LNCaP clone FGC (cell line): ENCODE measurements at regions not wholly inside any gene's neighbourhood (a gene's known extent, or its start where the extent isn't known, plus 50 kb on each side); places are given as distances from the start of the nearest gene placed in this dataset.

Experiments
- DNase-seq: peaks from one replicate; pipeline ENCODE4 v3.0.0-alpha.2; 2011; ENCODE audit warnings: low read depth
- H3K4me3 ChIP-seq: 2 replicates; pipeline ENCODE4 v1.5.1; 2011; ENCODE audit warnings: mild to moderate bottlenecking, low read depth, low read length, control low read depth
- CTCF ChIP-seq: IDR thresholded peaks from 2 replicates; pipeline ENCODE4 v1.5.1; 2012; ENCODE audit warnings: mild to moderate bottlenecking; ENCODE audit not compliant: control insufficient read depth, insufficient read depth; ENCODE audit errors: extremely low read depth

GRCh38 chr5:131023498-131023865, 141.6 kb downstream of the HINT1 start:
- no peak for TF ChIP-seq CTCF
- DNase-seq: no peak
- H3K4me3 ChIP-seq: no peak overlapping the region

GRCh38 chr5:131022811-131023497, 142.1 kb downstream of the HINT1 start:
- TF ChIP-seq CTCF: no peak
- DNase-seq: no peak
- H3K4me3 ChIP-seq: no peak overlapping the region

GRCh38 chr5:131021646-131022045, 143.4 kb downstream of the HINT1 start:
- TF ChIP-seq CTCF: no peak
- H3K4me3 ChIP-seq: no peak overlapping the region
- no peak for DNase-seq

- TF ChIP-seq CTCF: no peak
- no peak for DNase-seq
- H3K4me3 ChIP-seq: no peak overlapping the region
These were observed 145.3 kb downstream of the HINT1 start for GRCh38 chr5:131019601-131020315.

- no peak overlapping the region for H3K4me3 ChIP-seq
- no peak for DNase-seq
- TF ChIP-seq CTCF: no peak
These were observed 145.9 kb downstream of the HINT1 start for GRCh38 chr5:131019111-131019510.

- TF ChIP-seq CTCF: no peak
- no peak for DNase-seq
These were observed 156.7 kb downstream of the HINT1 start for GRCh38 chr5:131008329-131008728.

More at GRCh38 chr5:131008329-131008728, 156.7 kb downstream of the HINT1 start:
- no peak overlapping the region for H3K4me3 ChIP-seq
